ENCODE measurements at regions not wholly inside any gene's neighbourhood (a gene's known extent, or its start where the extent isn't known, plus 50 kb on each side); places are given as distances from the start of the nearest gene placed in this dataset.

GRCh38 chr21:39123375-39123774 lies 59.9 kb downstream of the PSMG1 start:
- TF ChIP-seq, protein P1, sequence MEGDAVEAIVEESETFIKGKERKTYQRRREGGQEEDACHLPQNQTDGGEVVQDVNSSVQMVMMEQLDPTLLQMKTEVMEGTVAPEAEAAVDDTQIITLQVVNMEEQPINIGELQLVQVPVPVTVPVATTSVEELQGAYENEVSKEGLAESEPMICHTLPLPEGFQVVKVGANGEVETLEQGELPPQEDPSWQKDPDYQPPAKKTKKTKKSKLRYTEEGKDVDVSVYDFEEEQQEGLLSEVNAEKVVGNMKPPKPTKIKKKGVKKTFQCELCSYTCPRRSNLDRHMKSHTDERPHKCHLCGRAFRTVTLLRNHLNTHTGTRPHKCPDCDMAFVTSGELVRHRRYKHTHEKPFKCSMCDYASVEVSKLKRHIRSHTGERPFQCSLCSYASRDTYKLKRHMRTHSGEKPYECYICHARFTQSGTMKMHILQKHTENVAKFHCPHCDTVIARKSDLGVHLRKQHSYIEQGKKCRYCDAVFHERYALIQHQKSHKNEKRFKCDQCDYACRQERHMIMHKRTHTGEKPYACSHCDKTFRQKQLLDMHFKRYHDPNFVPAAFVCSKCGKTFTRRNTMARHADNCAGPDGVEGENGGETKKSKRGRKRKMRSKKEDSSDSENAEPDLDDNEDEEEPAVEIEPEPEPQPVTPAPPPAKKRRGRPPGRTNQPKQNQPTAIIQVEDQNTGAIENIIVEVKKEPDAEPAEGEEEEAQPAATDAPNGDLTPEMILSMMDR (IDR thresholded peaks at IDR 0.05; ENCODE audit: extremely low read depth in 1 of 2, insufficient read depth in 1 of 2, low read depth in 1 of 2, low read length in 2 of 2): no peak
- TF ChIP-seq EZH2 (IDR thresholded peaks at IDR 0.05; ENCODE audit: borderline replicate concordance, low read depth, low read length, severe bottlenecking): no peak
- no peak for TF ChIP-seq GATA2 (IDR thresholded peaks at IDR 0.05; ENCODE audit: insufficient read depth, insufficient read length, low read depth, low read length)
- TF ChIP-seq FOS (IDR thresholded peaks at IDR 0.05; ENCODE audit: borderline replicate concordance, insufficient read depth, low read length): no peak
- no peak for TF ChIP-seq POLR2AphosphoS5 (IDR thresholded peaks at IDR 0.05; ENCODE audit: insufficient read depth, low read depth, low read length)
- no peak for TF ChIP-seq POLR2A (IDR thresholded peaks at IDR 0.05; ENCODE audit: low read depth, low read length)
- no peak for TF ChIP-seq JUN (IDR thresholded peaks at IDR 0.05; ENCODE audit: borderline replicate concordance, insufficient read depth, insufficient read length, low read depth)

Measured in endothelial cell of umbilical vein (primary cell).